ENCODE measurements at regions not wholly inside any gene's neighbourhood (a gene's known extent, or its start where the extent isn't known, plus 50 kb on each side); places are given as distances from the start of the nearest gene placed in this dataset.

DNA sequence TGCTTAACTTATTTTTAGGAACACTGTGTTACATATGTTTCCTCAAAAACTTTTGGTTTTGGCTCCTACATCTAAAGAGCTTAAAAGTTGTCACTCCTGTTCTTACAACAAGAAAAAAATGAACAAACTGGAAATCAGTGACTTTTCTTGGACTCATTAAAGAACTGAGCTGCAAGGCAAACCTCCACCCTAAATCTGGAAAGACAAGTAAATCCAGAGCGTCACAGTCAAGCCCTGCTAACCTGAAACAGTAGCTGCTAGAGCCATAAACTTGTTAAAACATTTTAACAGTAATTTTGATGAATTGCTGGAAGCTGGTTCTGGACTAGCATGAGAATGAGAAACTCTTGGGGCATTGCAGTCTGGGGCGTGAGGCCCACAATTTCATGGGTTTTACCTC is 350.5 kb upstream of the COL8A1 start:
- Histone ChIP-seq H3K9me3 (ENCODE audit: control insufficient read depth, insufficient read depth, low read length) (no peaks in the 10 kb centered on the region), H3K27me3 (ENCODE audit: control insufficient read depth, insufficient read depth, low read length) (no peaks in the 10 kb centered on the region), H3K27ac (ENCODE audit: low read length) (no peak overlapping the region), H3K36me3 (ENCODE audit: control insufficient read depth, insufficient read depth, low read length) (no peaks in the 10 kb centered on the region), H3K4me3 (ENCODE audit: low read length) (no peak overlapping the region), H3K4me1 (ENCODE audit: control insufficient read depth, insufficient read depth, low read length) (no peaks in the 10 kb centered on the region)
- Mint-ChIP-seq H3K9me3 (peaks cover 8 to 9% of the 10 kb centered on the region in 2 donors), H3K27me3 (ENCODE audit: low read depth in 2 of 2) (no peaks in the 10 kb centered on the region), H3K4me3 (no peak overlapping the region), H3K27ac (no peak overlapping the region), H3K4me1 (no peaks in the 10 kb centered on the region), H3K36me3 (no peaks in the 10 kb centered on the region)
- intact Hi-C loops (cut with micrococcal nuclease): no loop called here
- DNase-seq (no peak), ATAC-seq (no peak)
- 0% methylated on average over 1 of the region's 2 CpGs for WGBS (ENCODE audit: insufficient coverage)
- no peak for TF ChIP-seq CTCF (IDR thresholded peaks at IDR 0.05)

DNA sequence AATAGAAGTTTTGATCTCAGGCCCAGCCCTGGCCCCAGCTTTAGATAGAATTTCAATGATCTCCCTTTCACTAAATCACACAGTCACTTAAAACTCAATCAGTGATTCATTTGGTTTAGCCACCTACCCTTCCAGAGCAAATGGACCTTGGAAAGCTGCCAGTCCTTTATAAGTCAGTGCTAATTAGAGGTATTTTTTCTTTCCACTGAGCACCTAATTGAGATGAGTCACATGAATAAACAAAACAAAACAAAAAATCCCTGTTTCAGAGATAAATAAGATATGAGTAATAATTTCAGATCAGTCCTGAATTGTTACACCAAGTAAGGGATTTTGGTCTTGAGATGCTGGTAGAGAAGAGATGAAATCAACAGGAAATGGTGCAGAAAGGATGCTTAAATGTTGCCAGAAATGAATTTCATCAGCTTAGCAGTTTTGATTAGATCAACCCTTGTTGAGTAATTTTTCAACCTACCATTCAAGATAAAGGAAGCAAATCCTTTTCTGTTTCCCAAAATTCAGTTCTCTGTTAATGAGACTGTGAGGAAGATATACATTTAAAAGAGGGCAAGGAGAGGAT is 352.0 kb upstream of the COL8A1 start:
- intact Hi-C loops (cut with micrococcal nuclease): no loop called here
- ATAC-seq: no peak
- H3K9me3 Mint-ChIP-seq: peaks cover 10 to 11% of the 10 kb centered on the region in 2 donors
- no peak for TF ChIP-seq CTCF (IDR thresholded peaks at IDR 0.05)
- H3K9me3 ChIP-seq (ENCODE audit: control insufficient read depth, insufficient read depth, low read length): no peaks in the 10 kb centered on the region
- no peaks in the 10 kb centered on the region for H3K36me3 ChIP-seq (ENCODE audit: control insufficient read depth, insufficient read depth, low read length)
- DNase-seq: no peak
- H3K27me3 ChIP-seq (ENCODE audit: control insufficient read depth, insufficient read depth, low read length): no peaks in the 10 kb centered on the region
- no peaks in the 10 kb centered on the region for H3K4me1 Mint-ChIP-seq
- H3K27me3 Mint-ChIP-seq (ENCODE audit: low read depth in 2 of 2): no peaks in the 10 kb centered on the region
- no peaks in the 10 kb centered on the region for H3K36me3 Mint-ChIP-seq
- H3K27ac ChIP-seq (ENCODE audit: low read length): no peak overlapping the region
- H3K4me3 Mint-ChIP-seq: no peak overlapping the region
- no peak overlapping the region for H3K27ac Mint-ChIP-seq
- H3K4me1 ChIP-seq (ENCODE audit: control insufficient read depth, insufficient read depth, low read length): no peaks in the 10 kb centered on the region
- no peak overlapping the region for H3K4me3 ChIP-seq (ENCODE audit: low read length)

- TF ChIP-seq CTCF (IDR thresholded peaks at IDR 0.05): no peak
- no peaks in the 10 kb centered on the region for H3K36me3 ChIP-seq (ENCODE audit: control insufficient read depth, insufficient read depth, low read length)
- no peak overlapping the region for H3K4me3 ChIP-seq (ENCODE audit: low read length)
- H3K27ac Mint-ChIP-seq: no peak overlapping the region
- WGBS (ENCODE audit: insufficient coverage): 86% methylated on average over 9 of the region's 9 CpGs
- H3K4me1 ChIP-seq (ENCODE audit: control insufficient read depth, insufficient read depth, low read length): no peaks in the 10 kb centered on the region
- H3K9me3 ChIP-seq (ENCODE audit: control insufficient read depth, insufficient read depth, low read length): no peaks in the 10 kb centered on the region
- H3K27ac ChIP-seq (ENCODE audit: low read length): no peak overlapping the region
- intact Hi-C loops (cut with micrococcal nuclease): no loop called here
- H3K36me3 Mint-ChIP-seq: no peaks in the 10 kb centered on the region
- no peak for ATAC-seq
- no peak for DNase-seq
- H3K4me1 Mint-ChIP-seq: no peaks in the 10 kb centered on the region
- H3K4me3 Mint-ChIP-seq: no peak overlapping the region
- H3K27me3 Mint-ChIP-seq (ENCODE audit: low read depth in 2 of 2): no peaks in the 10 kb centered on the region
- no peaks in the 10 kb centered on the region for H3K27me3 ChIP-seq (ENCODE audit: control insufficient read depth, insufficient read depth, low read length)
- H3K9me3 Mint-ChIP-seq: peaks cover 8 to 9% of the 10 kb centered on the region in 2 donors
These were observed 368.3 kb upstream of the DCBLD2 start for GRCh38 chr3:99269606-99270351.

DNA sequence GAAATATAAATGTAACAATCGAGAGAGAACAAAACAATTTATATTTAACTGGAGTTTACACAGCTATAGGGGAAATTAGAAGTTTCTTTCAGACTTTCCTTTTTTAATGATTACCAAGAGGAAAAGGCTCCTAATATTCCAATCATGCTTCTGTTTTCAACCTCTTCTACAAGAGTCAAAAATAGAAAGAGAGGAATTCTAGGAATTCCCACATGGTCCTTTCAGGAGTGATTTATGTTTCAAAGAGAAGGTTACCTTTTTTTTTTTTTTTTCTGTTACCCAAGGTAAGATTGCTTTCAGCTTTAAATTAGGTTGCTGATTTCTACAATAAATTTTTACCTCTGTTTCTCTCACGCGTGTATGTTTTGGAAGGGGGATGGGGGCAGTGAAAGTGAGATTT is 355.3 kb upstream of the DCBLD2 start:
- Mint-ChIP-seq H3K36me3 (no peaks in the 10 kb centered on the region), H3K4me3 (no peak overlapping the region), H3K4me1 (no peaks in the 10 kb centered on the region), H3K9me3 (peaks cover 2 to 14% of the 10 kb centered on the region in 2 donors), H3K27me3 (ENCODE audit: low read depth in 2 of 2) (no peaks in the 10 kb centered on the region), H3K27ac (no peak overlapping the region)
- H3K9me3 ChIP-seq (ENCODE audit: control insufficient read depth, insufficient read depth, low read length): peaks cover 2% of the 10 kb centered on the region
- intact Hi-C loops (cut with micrococcal nuclease): no loop called here
- H3K4me3 ChIP-seq (ENCODE audit: low read length): no peak overlapping the region
- H3K27ac ChIP-seq (ENCODE audit: low read length): no peak overlapping the region
- no peak for ATAC-seq
- H3K36me3 ChIP-seq (ENCODE audit: control insufficient read depth, insufficient read depth, low read length): no peaks in the 10 kb centered on the region
- DNase-seq: no peak
- no peak for TF ChIP-seq CTCF (IDR thresholded peaks at IDR 0.05)
- no peaks in the 10 kb centered on the region for H3K4me1 ChIP-seq (ENCODE audit: control insufficient read depth, insufficient read depth, low read length)
- H3K27me3 ChIP-seq (ENCODE audit: control insufficient read depth, insufficient read depth, low read length): no peaks in the 10 kb centered on the region
- WGBS (ENCODE audit: insufficient coverage): no CpG with 5 or more reads among the region's 3 CpGs

Measured in natural killer cell (primary cell).